ENCODE measurements at regions not wholly inside any gene's neighbourhood (a gene's known extent, or its start where the extent isn't known, plus 50 kb on each side); places are given as distances from the start of the nearest gene placed in this dataset.

DNA sequence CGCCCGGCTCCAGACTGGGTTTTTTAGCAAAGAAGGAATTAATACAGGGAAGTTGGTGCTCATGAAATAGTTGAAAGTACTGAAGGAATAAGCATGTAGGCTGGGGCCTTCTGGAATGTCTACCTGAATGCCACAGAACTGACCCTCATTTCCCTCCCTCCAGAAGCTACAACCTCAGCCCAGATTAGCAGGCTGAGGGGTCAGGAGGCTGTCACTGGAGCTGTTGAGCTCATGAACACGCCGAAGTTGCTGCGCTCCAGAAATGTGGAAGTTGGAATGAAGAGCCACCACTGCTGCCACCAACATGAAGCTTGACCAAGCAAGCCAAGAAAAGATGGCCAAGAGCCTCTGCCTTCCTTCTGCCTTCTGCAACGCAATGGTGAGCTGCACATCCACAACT, 52.2 kb upstream of the KMT2E start:
- TF ChIP-seq POLR2AphosphoS5 (IDR thresholded peaks at IDR 0.05) = no peak
- TF ChIP-seq, protein P1, sequence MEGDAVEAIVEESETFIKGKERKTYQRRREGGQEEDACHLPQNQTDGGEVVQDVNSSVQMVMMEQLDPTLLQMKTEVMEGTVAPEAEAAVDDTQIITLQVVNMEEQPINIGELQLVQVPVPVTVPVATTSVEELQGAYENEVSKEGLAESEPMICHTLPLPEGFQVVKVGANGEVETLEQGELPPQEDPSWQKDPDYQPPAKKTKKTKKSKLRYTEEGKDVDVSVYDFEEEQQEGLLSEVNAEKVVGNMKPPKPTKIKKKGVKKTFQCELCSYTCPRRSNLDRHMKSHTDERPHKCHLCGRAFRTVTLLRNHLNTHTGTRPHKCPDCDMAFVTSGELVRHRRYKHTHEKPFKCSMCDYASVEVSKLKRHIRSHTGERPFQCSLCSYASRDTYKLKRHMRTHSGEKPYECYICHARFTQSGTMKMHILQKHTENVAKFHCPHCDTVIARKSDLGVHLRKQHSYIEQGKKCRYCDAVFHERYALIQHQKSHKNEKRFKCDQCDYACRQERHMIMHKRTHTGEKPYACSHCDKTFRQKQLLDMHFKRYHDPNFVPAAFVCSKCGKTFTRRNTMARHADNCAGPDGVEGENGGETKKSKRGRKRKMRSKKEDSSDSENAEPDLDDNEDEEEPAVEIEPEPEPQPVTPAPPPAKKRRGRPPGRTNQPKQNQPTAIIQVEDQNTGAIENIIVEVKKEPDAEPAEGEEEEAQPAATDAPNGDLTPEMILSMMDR (IDR thresholded peaks at IDR 0.05) = no peak
